ENCODE measurements at regions not wholly inside any gene's neighbourhood (a gene's known extent, or its start where the extent isn't known, plus 50 kb on each side); places are given as distances from the start of the nearest gene placed in this dataset.

DNA sequence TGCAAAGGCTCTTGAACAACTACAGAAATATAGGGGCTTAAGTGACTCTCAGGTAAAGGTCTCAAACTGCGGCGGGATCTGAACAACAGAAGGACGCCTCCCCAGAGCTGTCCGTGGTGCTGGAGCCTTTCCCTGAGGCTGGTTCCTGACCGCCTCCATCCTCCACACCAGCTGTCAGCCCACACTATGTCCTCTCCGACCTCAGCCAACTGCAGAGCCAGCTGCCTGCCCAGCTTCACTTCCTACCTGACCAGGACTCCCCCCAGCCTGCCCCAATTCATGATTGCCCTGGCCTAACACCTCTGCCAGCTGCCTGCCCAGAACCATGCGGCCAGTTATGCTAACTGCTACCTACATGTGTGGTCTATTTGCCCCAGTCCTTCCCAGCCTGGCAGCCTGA lies 63.6 kb upstream of the ZC3H12A start:
- H3K9me3 ChIP-seq (ENCODE audit: control insufficient read depth, low read length), result peaks cover 2% of the 10 kb centered on the region
- WGBS, result 13% methylated on average over 7 of the region's 7 CpGs
- intact Hi-C loops (cut with DNase I), result no loop called here
- H3K27ac ChIP-seq (ENCODE audit: low read length), result no peak overlapping the region
- H3K27me3 ChIP-seq (ENCODE audit: control insufficient read depth, insufficient read depth), result no peaks in the 10 kb centered on the region
- DNase-seq, result no peak
- H3K4me1 ChIP-seq (ENCODE audit: control insufficient read depth, insufficient read depth, low read length), result no peaks in the 10 kb centered on the region
- ATAC-seq, result no peak
- no peak overlapping the region for H3K4me3 ChIP-seq (ENCODE audit: low read length)

DNA sequence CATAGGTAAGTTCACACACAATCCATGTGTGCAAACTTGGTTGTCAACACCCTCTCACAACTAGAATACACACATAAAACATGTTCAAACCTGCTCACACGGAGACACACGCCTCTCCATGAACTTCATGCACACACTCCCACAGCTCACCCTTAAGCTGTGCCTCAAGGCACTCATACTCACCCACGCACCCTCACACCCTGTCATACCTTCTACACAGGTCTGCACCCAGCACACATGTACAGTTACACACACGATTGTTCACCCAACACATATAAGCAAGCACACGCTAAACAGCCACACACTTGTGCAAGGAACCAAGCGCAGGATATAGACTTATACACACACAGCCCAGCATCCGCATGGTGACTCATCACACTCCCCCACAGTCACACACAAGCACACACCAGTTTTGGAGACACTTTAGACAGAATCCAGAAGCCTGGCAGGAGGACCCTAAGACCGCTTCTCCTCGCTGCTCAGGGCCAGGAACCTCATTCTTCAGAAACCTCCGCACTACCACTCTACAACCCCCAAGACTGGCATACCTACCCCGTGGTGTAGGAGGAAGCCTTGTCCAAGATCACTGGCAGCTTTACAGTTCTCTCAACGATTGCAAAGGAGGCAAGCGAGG lies 58.7 kb upstream of the ZC3H12A start:
- H3K4me3 ChIP-seq (ENCODE audit: low read length), result no peak overlapping the region
- DNase-seq (no peak), ATAC-seq (no peak)
- intact Hi-C loops (cut with DNase I), result no loop called here
- 86% methylated on average over 13 of the region's 13 CpGs for WGBS
- H3K9me3 ChIP-seq (ENCODE audit: control insufficient read depth, low read length), result peaks cover 2% of the 10 kb centered on the region
- no peak overlapping the region for H3K27ac ChIP-seq (ENCODE audit: low read length)
- H3K4me1 ChIP-seq (ENCODE audit: control insufficient read depth, insufficient read depth, low read length), result no peaks in the 10 kb centered on the region
- no peaks in the 10 kb centered on the region for H3K27me3 ChIP-seq (ENCODE audit: control insufficient read depth, insufficient read depth)

DNA sequence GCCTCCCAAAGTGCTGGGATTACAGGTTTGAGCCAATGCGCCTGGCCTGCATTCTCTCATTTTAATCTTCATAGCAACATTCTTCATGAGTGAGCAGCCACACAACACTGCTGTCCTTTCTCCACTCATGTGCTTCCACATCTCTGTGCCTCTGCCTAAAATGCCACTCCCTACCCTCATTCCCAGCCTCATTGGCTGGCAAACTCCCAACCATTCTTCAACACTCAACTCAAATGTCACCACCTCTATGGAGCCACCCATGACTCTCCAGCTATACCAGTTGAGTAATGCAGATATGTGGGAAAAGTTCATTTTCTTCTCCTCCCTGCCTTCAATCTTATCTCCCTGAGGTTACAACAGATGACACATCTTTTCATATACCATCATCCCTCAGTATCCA lies 53.9 kb upstream of the ZC3H12A start:
- peak in 1 of 2 donors; percentile 24 for ATAC-seq

DNA sequence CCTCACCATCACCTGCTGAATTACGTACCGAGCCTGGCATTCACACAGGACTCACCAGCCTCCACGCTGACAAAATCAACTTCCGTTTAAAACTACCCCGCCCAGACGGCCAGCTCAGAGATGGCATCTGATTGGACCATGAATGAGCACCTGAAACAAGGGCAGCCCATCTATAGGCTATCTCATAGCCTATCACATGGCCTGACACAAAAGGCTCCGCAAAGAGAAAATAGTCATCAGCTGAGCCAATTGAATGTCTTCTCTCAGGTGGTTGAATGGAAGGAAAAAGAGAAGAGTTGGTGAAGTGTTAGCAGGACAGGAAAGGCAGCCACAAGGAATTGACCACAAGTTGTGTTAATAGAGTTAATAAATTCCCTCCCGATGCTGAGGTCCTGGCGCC lies 50.6 kb upstream of the ZC3H12A start:
- 85% methylated on average over 9 of the region's 9 CpGs for WGBS
- intact Hi-C loops (cut with DNase I), result no loop called here
- H3K27me3 ChIP-seq (ENCODE audit: control insufficient read depth, insufficient read depth), result no peaks in the 10 kb centered on the region
- no peaks in the 10 kb centered on the region for H3K9me3 ChIP-seq (ENCODE audit: control insufficient read depth, low read length)
- H3K27ac ChIP-seq (ENCODE audit: low read length), result no peak overlapping the region
- DNase-seq (no peak), ATAC-seq (no peak)
- H3K4me3 ChIP-seq (ENCODE audit: low read length), result no peak overlapping the region
- no peaks in the 10 kb centered on the region for H3K4me1 ChIP-seq (ENCODE audit: control insufficient read depth, insufficient read depth, low read length)

More for the DNA sequence above, 53.9 kb upstream of the ZC3H12A start:
- intact Hi-C loops (cut with DNase I), result no loop called here
- 34% methylated on average over 1 of the region's 1 CpG for WGBS
- DNase-seq, result no peak
- Histone ChIP-seq H3K9me3 (ENCODE audit: control insufficient read depth, low read length) (peaks cover 2% of the 10 kb centered on the region), H3K27ac (ENCODE audit: low read length) (no peak overlapping the region), H3K4me1 (ENCODE audit: control insufficient read depth, insufficient read depth, low read length) (no peaks in the 10 kb centered on the region), H3K27me3 (ENCODE audit: control insufficient read depth, insufficient read depth) (no peaks in the 10 kb centered on the region), H3K4me3 (ENCODE audit: low read length) (no peak overlapping the region)

DNA sequence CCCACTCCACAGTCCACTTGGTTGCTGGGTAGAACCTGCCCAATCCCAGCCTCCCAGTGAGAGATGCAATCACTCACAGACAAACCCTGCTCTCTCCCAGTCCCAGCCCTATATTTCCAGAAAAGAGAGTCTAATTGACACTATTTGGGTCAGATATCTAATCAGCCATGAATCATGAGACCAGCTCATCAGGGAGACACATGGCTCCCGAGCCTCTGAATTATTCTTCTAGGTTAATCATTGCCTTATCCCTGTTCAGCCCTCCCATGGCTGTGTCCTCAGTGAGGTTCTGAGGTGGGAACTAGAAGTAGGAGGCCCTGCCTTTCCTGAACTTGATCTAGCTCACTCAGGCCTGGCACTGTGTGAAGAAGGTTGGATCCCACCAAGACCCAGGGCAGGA lies 49.9 kb upstream of the ZC3H12A start:
- 48% methylated on average over 1 of the region's 1 CpG for WGBS
- Histone ChIP-seq H3K4me1 (ENCODE audit: control insufficient read depth, insufficient read depth, low read length) (no peaks in the 10 kb centered on the region), H3K27ac (ENCODE audit: low read length) (no peak overlapping the region), H3K27me3 (ENCODE audit: control insufficient read depth, insufficient read depth) (no peaks in the 10 kb centered on the region), H3K9me3 (ENCODE audit: control insufficient read depth, low read length) (no peaks in the 10 kb centered on the region), H3K4me3 (ENCODE audit: low read length) (no peak overlapping the region)
- intact Hi-C loops (cut with DNase I), result no loop called here
- DNase-seq (no peak), ATAC-seq (no peak)

Small RNA genes in the stretch of these regions (microRNA-seq; reads per million reads assigned to microRNA genes)
- gene MIR4255, result 0 reads per million in 2 donors

All from right cardiac atrium (tissue), 5 donors.